Esophagus muscularis mucosa (tissue), 3 donors: ENCODE measurements at regions not wholly inside any gene's neighbourhood (a gene's known extent, or its start where the extent isn't known, plus 50 kb on each side); places are given as distances from the start of the nearest gene placed in this dataset.

ENCODE experiments used
- CTCF ChIP-seq, 3 experiments: fragments of 200-600 bp in 2 of 3; fragments of 450-650 bp in 1 of 3; sonication (generic) in 2 of 3; IDR thresholded peaks; one replicate each; pipeline ENCODE4 v1.5.1; 2017 to 2019; ENCODE audit warnings: antibody characterized with exemption in 3 of 3, mild to moderate bottlenecking in 2 of 3, moderate library complexity in 1 of 3
- POLR2A ChIP-seq: fragments of 450-650 bp; IDR thresholded peaks from one replicate; pipeline ENCODE4 v1.6.1; 2017; ENCODE audit warnings: antibody characterized with exemption, moderate library complexity, mild to moderate bottlenecking, low read depth
- POLR2AphosphoS5 ChIP-seq, 2 donors: sonication (generic); formaldehyde crosslinking; IDR thresholded peaks; one replicate each; pipeline ENCODE4 v1.6.1; 2017; ENCODE audit warnings: antibody characterized with exemption in 2 of 2

- TF ChIP-seq CTCF (IDR thresholded peaks at IDR 0.05), result no peak
- TF ChIP-seq POLR2A, result no peak
- no peak for TF ChIP-seq POLR2AphosphoS5 (IDR thresholded peaks at IDR 0.05)
Observed at GRCh38 chr15:38678281-38678680, 113.7 kb upstream of the RASGRP1 start.
